AG20443 (cell line): ENCODE measurements at regions not wholly inside any gene's neighbourhood (a gene's known extent, or its start where the extent isn't known, plus 50 kb on each side); places are given as distances from the start of the nearest gene placed in this dataset.
"Not testable (repeated sequence)": the region's sequence is repeated elsewhere in the genome, so short reads cannot be mapped to it uniquely, and the experiment has no call there.

Source experiments
- DNase-seq: peaks from one replicate; pipeline ENCODE4 v3.0.0; 2012; ENCODE audit warnings: low spot score, mixed read lengths

GRCh38 chr10:130351466-130352290 is 215.5 kb downstream of the GLRX3 start:
- no peak for DNase-seq

DNA sequence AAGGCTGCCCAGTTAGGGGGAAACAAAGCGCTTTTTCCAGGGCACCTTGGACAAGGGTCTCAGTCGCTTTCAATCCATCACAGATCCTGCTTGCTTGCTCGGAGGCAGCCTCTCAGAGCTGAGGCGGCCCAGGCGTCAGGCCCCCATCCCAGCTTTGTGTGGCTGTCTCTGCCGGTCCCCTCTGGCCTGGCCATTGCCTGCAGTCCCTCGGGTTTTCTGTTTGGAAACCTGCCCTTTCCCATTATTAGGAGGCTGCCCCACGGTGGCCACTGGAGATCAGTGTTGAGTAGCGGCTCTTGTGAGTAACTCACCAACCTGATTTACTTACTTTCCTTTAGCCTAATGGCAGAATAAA is 216.1 kb downstream of the GLRX3 start:
- no peak for DNase-seq

GRCh38 chr10:130353928-130354572 is 217.9 kb downstream of the GLRX3 start:
- DNase-seq = no peak

GRCh38 chr10:130354573-130354954 is 218.4 kb downstream of the GLRX3 start:
- DNase-seq = no peak

GRCh38 chr10:130354976-130355795 is 219.0 kb downstream of the GLRX3 start:
- no peak for DNase-seq

DNA sequence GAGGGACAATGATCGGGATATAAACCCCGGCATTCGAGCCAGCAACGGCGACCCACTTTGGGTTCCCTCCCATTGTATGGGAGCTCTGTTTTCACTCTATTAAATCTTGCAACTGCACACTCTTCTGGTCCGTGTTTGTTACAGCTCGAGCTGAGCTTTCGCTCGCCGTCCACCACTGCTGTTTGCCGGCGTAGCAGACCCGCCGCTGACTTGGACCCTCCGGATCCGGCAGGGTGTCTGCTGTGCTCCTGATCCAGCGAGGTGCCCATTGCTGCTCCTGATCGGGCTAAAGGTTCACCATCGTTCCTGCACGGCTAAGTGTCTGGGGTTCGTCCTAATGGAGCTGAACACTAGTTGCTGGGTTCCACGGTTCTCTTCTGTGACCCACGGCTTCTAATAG is 220.2 kb downstream of the GLRX3 start:
- DNase-seq = not testable (repeated sequence)

- DNase-seq = no peak
These were observed 221.0 kb downstream of the GLRX3 start for GRCh38 chr10:130357226-130357625.

DNA sequence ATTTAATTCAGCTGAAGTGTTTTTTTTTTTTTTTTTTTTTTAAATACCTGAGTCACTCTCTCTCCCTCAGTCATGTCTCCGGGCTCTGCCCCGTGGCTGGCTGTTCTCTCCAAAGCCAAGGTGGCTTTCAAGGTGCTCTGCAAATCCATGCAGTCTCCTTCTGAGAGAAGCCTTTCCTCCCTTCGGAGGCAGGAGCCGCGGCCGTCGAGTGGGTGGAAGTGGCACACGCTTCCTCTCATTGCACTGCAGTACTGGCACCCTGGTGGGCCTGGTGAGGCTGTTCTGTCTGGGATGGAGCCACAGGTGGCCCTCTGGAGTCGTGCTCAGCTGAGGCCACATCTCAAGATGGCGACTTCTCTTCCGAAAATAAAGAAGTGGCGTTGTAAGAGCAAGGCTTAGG is 221.8 kb downstream of the GLRX3 start:
- DNase-seq = no peak

- no peak for DNase-seq
These were observed 222.9 kb downstream of the GLRX3 start for GRCh38 chr10:130358981-130359650.

- no peak for DNase-seq
These were observed 223.5 kb downstream of the GLRX3 start for GRCh38 chr10:130359711-130360110.

DNA sequence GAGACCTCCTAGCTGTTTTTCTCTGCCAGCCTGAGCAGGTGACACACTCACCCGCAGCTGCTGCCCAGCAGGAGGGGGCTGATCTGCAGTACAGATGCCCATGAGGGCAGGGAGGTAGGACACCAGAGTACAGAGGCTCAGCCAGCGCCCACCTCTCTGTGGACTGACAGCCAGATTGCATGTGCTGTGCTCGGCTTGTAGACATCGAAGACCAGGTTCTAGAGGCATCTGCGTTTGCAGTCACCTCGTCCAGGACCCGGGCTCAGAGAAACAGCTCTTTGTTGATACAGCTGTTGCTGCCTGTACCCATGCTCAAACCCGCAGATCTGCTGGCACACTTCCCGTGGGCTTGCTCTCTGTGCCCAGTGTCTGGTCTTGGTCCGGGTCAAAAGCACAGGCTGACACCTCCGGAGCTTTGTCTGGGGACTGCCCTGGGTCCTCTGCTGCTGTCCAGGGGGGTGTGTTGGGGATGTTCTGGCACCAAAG is 224.7 kb downstream of the GLRX3 start:
- DNase-seq = no peak

DNA sequence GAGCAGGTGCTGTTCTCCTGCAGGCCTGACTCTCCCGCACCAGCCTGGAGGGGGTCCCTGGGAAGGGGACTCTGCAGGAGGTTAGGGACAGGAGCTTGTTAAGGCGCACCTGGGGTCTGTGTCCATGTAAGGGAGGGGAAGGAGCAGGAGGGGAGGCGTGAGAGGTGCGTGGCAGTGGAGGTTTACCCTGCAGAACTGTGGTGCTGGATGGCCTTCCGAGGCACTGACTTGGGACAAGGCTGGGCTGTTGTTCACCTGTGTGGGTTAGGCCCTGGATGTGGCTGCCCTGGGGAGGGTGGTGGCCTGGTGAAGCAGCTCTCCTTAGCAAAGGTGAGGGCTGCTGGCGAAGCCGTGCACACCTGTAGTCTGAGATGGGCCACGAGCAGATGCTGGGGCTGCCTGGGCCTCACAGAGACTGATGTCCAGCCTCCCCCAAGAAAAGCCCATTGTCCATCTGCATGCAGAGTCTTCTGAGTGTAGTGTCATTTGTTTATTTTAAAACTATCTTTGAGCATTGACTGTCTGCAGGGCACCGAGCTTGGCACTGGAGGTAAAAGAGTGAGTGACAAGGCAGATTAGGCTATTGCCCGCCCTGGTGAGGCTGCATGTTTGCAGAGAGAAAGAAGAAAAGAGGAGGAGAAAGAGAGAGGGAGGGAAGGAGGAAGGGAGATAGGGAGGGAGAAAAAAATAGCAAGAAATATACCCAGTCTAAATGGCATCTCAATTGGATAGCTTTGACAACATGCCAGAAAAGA is 225.3 kb downstream of the GLRX3 start:
- DNase-seq = no peak

- DNase-seq = no peak
These were observed 226.1 kb downstream of the GLRX3 start for GRCh38 chr10:130362308-130362761.

DNA sequence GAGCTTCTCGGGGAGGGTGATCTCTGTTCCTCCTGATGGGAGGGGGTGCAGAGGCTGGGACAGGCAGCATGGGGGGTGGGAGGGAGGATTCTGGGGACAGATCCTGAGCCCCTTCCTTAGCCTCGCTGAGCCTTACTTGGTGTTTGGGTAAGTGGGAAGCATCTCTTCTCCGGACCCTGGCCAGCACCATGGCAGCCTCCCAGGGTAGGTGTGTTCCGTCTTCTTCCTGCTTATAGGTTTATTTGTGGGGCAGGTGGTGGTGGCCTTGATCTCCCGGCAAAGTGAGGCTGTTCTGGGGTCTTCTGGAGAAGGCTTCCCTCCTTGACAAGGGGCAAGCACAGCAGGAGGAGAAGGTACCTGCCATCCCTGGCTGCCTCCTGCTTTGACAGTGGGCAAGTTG is 226.9 kb downstream of the GLRX3 start:
- DNase-seq = no peak

GRCh38 chr10:130363899-130364445 is 227.8 kb downstream of the GLRX3 start:
- no peak for DNase-seq

- no peak for DNase-seq
These were observed 228.6 kb downstream of the GLRX3 start for GRCh38 chr10:130364631-130365411.

GRCh38 chr10:130368761-130369560 is 232.8 kb downstream of the GLRX3 start:
- no peak for DNase-seq

DNA sequence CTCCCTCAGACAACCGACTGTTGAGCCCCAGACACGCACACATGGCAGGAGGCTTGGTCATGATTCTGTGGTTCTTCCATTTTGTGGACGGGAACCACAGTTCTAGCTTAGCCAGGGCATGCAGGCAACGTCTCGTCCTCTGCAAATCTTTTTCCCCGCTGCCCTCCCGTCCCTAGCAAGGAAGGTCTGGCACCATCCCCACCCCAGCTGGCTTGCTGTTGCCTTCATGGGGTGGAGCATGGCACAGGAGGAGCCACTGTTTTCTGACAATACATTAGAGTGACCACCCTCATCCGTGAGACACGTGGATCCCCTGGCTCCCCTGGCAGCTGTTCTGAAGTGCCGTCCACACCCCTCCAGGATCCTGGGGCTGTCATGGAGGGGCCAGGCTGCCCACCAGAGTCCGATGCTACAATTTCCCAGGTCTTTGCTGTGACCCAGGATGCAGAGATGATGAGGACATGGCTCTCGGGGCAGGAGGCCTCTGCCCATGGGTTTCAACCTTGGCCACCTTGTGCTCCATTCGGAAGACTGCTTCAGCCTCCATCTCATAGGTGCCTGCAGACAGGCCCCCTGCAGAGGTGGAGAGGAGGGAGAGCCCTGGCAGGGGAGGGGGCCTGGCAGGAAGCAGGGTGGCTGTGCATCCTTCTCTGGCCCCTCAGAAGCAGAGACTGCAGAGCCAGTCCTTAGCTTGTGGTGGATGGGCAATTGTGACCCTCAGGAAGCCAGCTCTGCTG is 233.6 kb downstream of the GLRX3 start:
- no peak for DNase-seq

- no peak for DNase-seq
These were observed 234.5 kb downstream of the GLRX3 start for GRCh38 chr10:130370721-130371120.
